GM12872 (cell line): ENCODE measurements at regions not wholly inside any gene's neighbourhood (a gene's known extent, or its start where the extent isn't known, plus 50 kb on each side); places are given as distances from the start of the nearest gene placed in this dataset.

ENCODE experiments used
- TF ChIP-seq, protein P1 (sequence below): IDR thresholded peaks from 3 replicates; pipeline ENCODE4 v1.5.1; 2011; ENCODE audit warnings: low read depth, mild to moderate bottlenecking, low read length, moderate library complexity; ENCODE audit not compliant: insufficient read depth

- TF ChIP-seq, protein P1, sequence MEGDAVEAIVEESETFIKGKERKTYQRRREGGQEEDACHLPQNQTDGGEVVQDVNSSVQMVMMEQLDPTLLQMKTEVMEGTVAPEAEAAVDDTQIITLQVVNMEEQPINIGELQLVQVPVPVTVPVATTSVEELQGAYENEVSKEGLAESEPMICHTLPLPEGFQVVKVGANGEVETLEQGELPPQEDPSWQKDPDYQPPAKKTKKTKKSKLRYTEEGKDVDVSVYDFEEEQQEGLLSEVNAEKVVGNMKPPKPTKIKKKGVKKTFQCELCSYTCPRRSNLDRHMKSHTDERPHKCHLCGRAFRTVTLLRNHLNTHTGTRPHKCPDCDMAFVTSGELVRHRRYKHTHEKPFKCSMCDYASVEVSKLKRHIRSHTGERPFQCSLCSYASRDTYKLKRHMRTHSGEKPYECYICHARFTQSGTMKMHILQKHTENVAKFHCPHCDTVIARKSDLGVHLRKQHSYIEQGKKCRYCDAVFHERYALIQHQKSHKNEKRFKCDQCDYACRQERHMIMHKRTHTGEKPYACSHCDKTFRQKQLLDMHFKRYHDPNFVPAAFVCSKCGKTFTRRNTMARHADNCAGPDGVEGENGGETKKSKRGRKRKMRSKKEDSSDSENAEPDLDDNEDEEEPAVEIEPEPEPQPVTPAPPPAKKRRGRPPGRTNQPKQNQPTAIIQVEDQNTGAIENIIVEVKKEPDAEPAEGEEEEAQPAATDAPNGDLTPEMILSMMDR: no peak
These were observed 149.8 kb upstream of the DCC start for GRCh38 chr18:52190195-52190594.

- TF ChIP-seq, protein P1: no peak
These were observed 149.4 kb upstream of the DCC start for GRCh38 chr18:52190631-52191030.

DNA sequence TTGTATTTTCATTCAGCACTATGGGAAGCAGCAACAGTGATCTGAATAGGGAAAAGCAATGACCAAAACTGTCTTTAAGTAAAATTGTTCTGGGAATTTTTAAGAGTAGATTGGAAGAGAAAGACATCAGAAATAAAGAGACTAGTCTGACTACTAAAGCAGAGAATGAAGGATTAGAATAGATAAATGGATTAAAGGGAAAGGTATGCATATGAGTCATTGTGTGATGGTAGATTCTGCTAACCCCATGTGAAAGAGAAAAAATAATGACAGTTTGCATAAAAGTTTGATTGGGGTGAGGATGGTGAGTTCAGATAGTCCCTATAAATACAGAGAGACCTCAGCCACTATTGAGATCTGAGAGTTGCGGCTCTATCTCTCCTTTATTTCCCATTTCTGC, 139.6 kb upstream of the DCC start:
- TF ChIP-seq, protein P1: no peak

GRCh38 chr18:52200921-52201663, 138.9 kb upstream of the DCC start:
- TF ChIP-seq, protein P1: no peak

GRCh38 chr18:52208646-52209045, 131.4 kb upstream of the DCC start:
- TF ChIP-seq, protein P1: no peak

DNA sequence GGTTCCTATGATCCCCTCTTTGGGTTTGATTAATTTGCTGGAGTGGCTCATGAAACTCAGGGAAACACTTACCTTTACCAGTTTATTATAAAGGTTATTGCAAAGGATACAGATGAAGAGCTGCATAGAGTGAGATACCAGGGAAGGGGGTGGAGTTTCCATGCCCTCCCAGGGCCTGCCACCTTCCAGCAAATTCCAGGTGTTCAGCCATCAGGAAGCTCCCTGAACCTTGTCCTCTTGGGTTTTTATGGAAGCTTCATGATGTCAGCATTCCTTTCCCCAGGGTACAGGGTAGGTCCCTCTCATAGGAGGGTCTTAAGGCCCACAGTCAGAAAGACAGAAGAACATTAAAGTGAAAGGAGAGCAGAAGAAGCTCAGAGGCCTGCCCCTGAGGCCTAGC, 123.9 kb upstream of the DCC start:
- TF ChIP-seq, protein P1: no peak

- TF ChIP-seq, protein P1: no peak
These were observed 123.3 kb upstream of the DCC start for GRCh38 chr18:52216666-52217065.
